Skeletal muscle cell (primary cell): ENCODE measurements at regions not wholly inside any gene's neighbourhood (a gene's known extent, or its start where the extent isn't known, plus 50 kb on each side); places are given as distances from the start of the nearest gene placed in this dataset.

ENCODE experiments used
- DNase-seq: peaks from one replicate; pipeline ENCODE4 v3.0.0-alpha.2; 2010; ENCODE audit warnings: low read depth
- H3K4me3 ChIP-seq: 2 replicates; pipeline ENCODE4 v1.5.1; 2011; ENCODE audit warnings: low read depth, mild to moderate bottlenecking, control low read depth, low read length, moderate library complexity

GRCh38 chr9:13705373-13705772 is 425.9 kb upstream of the MPDZ start:
- no peak for DNase-seq

GRCh38 chr9:13690595-13690994 is 411.1 kb upstream of the MPDZ start:
- no peak for DNase-seq
- no peak overlapping the region for H3K4me3 ChIP-seq

More at GRCh38 chr9:13705373-13705772, 425.9 kb upstream of the MPDZ start:
- no peak overlapping the region for H3K4me3 ChIP-seq

GRCh38 chr9:13689925-13690324 is 410.4 kb upstream of the MPDZ start:
- DNase-seq = no peak
- no peak overlapping the region for H3K4me3 ChIP-seq

GRCh38 chr9:13688990-13689600 is 409.6 kb upstream of the MPDZ start:
- H3K4me3 ChIP-seq = no peak overlapping the region

DNA sequence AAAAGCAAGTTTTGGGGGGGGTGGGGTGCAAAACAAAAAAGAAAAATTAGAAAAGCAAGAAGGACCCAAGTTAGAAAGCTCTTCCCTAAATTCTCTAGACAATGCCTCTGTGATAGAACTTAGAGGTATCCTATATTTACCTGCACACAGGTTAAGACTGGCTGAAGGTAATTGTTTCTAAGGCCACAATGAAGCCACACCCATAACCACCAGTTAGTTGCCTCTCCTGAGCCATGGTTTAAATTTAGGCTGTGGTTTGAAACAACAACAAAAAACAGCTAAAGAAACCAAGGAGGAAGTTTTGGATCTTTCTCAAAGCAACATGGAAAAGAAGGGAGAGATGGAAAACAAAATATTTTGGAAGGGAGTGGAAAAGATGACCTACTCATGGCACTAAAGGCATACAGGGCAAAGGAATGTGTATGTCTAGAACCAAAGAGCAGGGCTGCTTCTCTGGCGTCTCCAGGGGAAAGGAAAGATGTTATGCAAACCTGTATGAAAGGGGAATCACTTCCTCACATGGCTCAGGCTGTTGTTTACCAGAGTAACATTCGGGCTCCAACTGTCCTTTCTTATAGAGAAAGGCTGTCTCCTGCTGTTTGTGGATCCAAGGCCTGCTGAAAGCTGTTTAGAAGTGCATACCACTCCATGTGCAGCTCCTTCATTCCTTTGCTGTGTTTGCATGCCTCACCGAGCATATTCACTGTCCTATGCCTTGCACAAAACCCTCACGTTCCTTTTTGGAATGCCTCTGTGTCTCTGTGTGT is 408.9 kb upstream of the MPDZ start:
- no peak overlapping the region for H3K4me3 ChIP-seq
- DNase-seq = no peak

More at GRCh38 chr9:13688990-13689600, 409.6 kb upstream of the MPDZ start:
- no peak for DNase-seq

DNA sequence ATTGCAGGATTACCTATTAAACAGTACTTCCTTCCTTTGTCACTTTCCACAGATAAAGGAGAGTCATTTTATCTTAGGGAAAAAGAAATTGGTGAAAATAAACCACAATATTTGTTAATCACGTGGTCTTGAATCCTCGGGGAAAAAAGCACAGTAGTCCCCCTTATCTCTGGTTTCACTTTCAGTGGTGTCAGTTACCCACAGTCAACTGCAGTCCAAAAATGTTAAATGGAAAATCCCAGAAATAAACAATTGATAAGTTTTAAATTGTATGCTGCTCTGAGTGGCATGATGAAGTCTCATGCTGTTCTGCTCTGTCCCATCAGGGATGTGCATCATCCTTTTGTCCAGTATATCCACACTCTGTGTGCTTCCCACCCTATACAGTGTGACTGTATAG is 405.2 kb upstream of the MPDZ start:
- DNase-seq = no peak
- H3K4me3 ChIP-seq = no peak overlapping the region

DNA sequence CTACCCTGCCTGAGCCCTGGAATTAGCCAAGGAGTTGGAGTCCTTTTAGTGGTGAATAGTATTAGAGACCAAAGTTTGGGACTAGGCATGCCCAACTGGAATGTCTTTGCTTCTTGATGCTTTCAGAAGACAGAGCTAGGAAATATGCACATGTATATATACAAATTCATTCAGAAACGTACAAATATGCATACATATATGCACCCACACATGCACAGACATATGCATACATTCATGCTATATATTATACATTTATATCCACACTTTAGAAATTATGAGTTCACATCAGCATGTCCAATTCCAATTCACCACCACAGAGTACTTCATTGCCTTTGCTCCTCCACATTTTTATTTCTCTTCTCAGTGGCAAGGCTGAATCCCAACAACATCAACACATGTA is 398.3 kb upstream of the MPDZ start:
- DNase-seq = no peak
- H3K4me3 ChIP-seq = no peak overlapping the region

DNA sequence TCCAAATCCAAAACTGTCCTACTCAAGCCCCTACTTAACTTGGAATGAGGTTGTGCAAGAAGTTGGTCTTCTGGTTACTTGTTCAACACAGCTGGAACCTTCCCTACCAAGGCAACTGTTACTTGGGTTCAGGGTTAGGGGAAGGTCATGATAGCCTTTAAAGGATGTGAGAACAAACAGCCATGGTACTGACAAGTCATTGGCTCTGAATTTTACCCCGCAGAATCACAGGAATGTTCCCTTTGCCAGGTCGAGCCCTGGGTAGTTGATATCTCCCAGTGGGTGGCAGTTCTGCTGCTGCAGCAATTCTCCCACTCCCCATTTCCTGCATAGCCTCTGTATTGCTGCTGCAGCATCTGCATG is 396.1 kb upstream of the MPDZ start:
- DNase-seq = no peak
- H3K4me3 ChIP-seq = no peak overlapping the region

DNA sequence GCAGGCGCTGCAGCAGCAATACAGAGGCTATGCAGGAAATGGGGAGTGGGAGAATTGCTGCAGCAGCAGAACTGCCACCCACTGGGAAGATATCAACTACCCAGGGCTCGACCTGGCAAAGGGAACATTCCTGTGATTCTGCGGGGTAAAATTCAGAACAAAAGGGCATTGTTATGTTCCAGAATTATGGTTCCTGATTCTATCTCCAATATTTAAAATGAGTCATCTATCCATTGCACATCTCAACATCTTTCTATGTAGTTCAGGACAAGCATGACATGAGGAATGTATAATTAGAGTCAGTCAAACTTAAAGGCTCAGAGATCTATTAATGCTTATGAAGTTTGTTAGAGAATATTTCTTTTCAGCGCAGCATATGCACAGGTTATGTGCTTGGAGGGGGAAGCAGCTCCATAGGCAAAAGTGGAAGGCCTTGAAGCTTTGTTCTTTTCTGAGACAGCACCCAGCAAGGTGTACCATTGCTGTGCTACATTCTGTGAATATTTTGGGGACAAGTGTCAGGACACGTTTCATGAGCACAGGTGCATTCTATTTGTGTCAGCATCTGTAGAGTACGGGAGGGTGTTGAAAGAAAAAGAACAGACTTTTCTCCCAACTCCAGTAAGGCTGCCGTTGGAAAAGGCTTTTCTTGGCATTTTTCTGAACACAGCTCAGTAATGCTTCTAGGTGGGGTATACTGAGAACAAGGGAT is 395.6 kb upstream of the MPDZ start:
- no peak overlapping the region for H3K4me3 ChIP-seq
- DNase-seq = no peak

GRCh38 chr9:13673348-13673747 is 393.9 kb upstream of the MPDZ start:
- no peak overlapping the region for H3K4me3 ChIP-seq
- no peak for DNase-seq

GRCh38 chr9:13665418-13666066 is 386.1 kb upstream of the MPDZ start:
- H3K4me3 ChIP-seq = no peak overlapping the region
- peak; percentile 12 for DNase-seq

DNA sequence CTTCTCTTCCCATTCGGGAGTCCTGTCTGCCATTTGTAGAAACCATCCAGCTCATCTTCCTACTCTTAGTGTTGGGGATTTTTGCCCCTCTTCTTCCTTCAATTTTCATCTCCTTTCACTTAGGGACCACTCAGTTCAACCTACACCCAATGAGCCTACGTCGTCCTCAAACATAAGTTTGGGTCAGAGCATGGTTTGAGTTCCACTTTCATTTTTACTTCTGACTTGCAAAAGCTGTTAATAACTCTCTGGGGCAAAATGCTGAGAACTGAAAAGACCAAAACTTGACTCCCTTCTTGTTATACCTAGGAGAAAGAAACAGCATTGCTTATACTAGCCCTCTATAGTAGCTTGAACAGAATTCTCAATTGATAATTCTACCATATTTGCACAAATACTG is 381.5 kb upstream of the MPDZ start:
- DNase-seq = no peak
- no peak overlapping the region for H3K4me3 ChIP-seq

GRCh38 chr9:13651969-13652663 is 372.6 kb upstream of the MPDZ start:
- no peak for DNase-seq
- H3K4me3 ChIP-seq = no peak overlapping the region

DNA sequence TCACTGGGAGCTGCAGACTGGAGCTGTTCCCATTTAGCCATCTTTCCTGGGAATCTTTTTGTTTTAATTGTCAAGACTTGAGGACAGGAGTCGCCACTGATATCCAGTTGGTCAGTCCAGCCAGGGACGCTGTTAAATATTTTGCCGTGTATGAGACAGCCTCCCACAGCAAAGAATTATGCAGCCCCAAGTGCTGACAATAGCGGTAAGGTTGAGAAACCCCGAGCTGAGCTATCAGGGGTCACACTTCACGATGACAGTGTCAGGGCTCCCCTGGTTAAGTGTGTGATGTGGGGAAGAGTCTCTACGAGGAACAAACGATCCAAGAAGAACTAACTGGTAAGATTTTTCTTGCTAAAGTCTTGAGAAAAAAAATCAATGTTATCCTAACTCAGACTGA is 372.0 kb upstream of the MPDZ start:
- DNase-seq = no peak
- no peak overlapping the region for H3K4me3 ChIP-seq

DNA sequence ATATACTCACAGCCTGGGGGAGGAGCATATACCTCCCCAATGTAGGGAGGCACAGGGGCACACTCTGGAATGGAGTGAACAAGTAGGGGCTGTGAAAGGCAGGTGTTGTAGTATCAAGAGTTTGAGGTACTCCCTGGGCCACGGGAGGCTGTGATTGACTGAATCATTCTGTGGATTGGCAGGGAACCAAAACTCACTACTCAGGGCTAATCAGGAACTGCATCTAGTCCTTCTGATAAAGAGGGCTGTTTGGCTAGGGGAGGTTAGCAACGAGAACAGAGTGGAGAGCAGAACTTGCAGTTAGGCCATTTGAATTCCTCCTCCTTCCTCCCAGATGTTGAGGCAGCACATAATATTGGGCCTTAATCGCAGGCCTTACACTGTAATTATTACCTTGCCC is 369.2 kb upstream of the MPDZ start:
- H3K4me3 ChIP-seq = no peak overlapping the region
- no peak for DNase-seq

DNA sequence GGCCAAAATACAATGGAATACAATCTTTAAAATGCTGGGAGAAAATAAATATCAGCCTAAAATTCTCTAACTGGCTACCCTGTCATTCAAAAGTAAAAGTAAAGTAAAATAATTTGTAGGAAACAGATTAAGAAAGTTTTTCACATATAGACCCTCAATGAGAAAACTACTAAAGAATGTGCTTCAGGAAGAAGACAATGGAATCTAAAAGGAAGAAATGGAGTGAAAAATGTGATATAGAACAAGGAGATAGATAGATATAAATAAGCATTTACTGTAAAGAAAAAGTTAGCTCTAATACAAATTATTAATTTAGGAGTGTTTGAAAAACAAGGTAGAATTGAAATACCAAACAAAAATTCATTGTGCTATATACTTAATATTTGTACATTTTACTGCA is 368.6 kb upstream of the MPDZ start:
- H3K4me3 ChIP-seq = no peak overlapping the region
- no peak for DNase-seq

DNA sequence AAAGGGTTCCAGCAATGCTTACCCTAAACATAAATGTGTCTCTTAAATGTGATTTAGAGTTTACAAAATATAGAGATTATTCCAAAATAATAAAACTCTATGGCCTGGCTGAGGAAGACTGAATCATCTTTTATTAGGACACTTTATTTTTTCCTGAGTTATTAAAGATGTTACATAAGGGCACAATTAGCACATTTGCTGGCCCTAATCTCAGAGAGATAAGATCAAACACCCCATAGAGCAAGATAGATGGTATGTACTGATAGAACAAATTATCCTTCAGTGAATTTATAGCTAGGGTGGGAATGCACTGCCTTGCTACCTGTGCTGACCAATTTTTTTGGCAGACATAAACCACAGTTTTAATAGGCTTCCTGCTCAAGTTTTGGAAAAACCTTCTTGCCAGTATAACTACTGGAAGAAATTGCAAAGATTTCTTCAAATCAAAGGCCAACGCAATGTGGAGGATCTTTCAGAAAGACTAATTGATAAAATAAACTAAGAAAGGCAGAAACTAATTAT is 367.1 kb upstream of the MPDZ start:
- H3K4me3 ChIP-seq = no peak overlapping the region
- DNase-seq = no peak

DNA sequence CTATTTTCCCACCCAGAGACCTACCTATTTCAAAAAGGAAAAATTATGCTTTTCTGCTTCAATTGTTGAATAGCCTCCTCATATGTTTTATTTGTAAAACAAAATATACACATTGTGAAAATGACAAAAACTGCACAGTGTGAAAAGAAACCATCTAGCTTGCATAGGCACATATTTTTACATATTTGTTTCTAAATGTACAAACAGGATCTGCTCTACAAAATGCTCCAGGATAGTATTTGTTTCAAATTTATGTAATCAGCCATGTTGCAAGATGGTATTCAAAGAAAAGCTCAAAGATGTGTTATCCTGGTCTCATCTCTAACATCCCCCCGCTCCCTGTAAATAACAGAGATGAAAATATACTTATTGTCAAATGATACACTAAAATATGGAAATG is 366.1 kb upstream of the MPDZ start:
- no peak for DNase-seq
- no peak overlapping the region for H3K4me3 ChIP-seq

DNA sequence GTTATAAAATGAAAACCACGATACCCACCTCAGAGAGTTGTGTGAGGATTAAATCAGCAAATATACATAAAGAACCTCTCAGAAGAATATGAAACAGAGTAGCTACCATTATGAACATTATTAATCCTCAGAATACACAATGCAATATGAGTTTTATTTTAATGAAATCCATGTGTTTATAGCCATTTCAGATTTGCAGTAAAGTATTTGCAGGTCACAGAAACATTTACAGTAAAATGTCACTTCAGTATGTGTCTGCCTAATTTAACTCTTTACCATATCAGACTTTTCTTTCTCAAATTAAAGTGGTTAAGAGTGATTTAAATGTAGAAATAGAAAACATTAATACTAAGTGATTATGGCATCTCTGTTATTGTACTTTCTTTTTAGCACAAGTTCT is 365.2 kb upstream of the MPDZ start:
- DNase-seq = no peak
- H3K4me3 ChIP-seq = no peak overlapping the region

DNA sequence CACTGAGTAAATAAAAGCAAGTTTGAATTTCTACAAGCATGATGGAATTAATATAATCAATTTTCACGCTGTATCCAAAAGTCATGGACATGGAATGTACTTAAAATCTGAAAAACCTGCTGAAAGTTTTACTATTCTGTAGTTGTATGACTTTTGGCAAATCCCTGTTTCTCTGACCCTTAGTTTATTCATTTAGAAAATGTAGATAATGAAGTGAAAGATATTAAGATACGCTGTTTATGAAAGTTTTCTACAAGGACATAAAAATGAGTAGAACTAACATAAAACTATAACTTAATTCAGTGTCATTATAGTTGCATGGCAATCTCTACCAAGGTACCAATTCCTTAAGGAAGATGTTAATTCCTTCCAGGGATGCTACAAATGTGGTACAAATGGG is 363.2 kb upstream of the MPDZ start:
- H3K4me3 ChIP-seq = no peak overlapping the region
- DNase-seq = no peak
